ENCODE measurements at regions not wholly inside any gene's neighbourhood (a gene's known extent, or its start where the extent isn't known, plus 50 kb on each side); places are given as distances from the start of the nearest gene placed in this dataset.

DNA sequence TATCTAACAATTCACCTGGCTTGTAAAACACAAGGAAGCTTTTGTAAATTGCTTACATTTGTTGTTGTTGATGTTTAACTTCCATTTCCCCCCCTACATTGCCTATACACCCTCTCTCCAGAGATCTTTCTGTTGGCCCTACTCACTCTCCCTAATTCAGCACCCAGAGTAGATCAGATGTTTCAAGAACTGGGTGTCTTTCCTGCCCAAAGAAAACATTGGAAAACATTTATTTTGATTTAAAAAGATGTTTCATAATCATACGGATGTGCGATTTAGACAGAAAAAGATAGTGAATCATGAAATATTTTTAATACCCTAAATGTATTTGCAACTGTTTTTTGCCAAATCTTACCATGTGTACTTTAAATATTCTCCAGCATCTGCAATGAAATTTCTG, 446.4 kb upstream of the RGS6 start:
- Histone ChIP-seq H3K23ac (ENCODE audit: low read length in 2 of 2) (no peak overlapping the region), H3K4ac (ENCODE audit: low read depth in 1 of 2, low read length in 2 of 2) (no peak overlapping the region), H2BK15ac (ENCODE audit: low read depth, poor library complexity, severe bottlenecking) (no peak overlapping the region), H3K4me1 (ENCODE audit: control insufficient read depth, insufficient read depth, low read depth, low read length) (no peaks in the 10 kb centered on the region), H3K79me1 (replicated peaks; ENCODE audit: low read length, poor library complexity, severe bottlenecking) (peaks cover 16% of the 10 kb centered on the region), H3K4me2 (ENCODE audit: low read length, poor library complexity, severe bottlenecking) (no peak overlapping the region), H3K14ac (ENCODE audit: low read length in 2 of 2) (no peak overlapping the region), H3K27me3 (ENCODE audit: control insufficient read depth in 1 of 2, insufficient read depth in 1 of 2, low read length in 2 of 2) (no peaks in the 10 kb centered on the region), H4K8ac (ENCODE audit: low read length) (no peak overlapping the region), H3K4me3 (ENCODE audit: insufficient read depth in 1 of 2, low read depth in 1 of 2, low read length in 2 of 2) (no peak overlapping the region), H2AK5ac (ENCODE audit: low read length, severe bottlenecking) (no peak overlapping the region), H2BK120ac (ENCODE audit: low read depth, low read length) (no peak overlapping the region), H2BK5ac (ENCODE audit: low read depth, low read length, poor library complexity, severe bottlenecking) (no peak overlapping the region), H2AFZ (ENCODE audit: low read depth, low read length) (no peak overlapping the region), H4K91ac (ENCODE audit: low read length) (no peak overlapping the region), H3K9ac (ENCODE audit: low read length) (no peak overlapping the region), H3K9me3 (ENCODE audit: control insufficient read depth, low read length) (no peaks in the 10 kb centered on the region), H3K36me3 (ENCODE audit: control insufficient read depth in 1 of 2, insufficient read depth in 2 of 2, low read depth in 1 of 2, low read length in 2 of 2) (no peaks in the 10 kb centered on the region), H2BK12ac (ENCODE audit: low read length in 2 of 2) (no peak overlapping the region), H3K18ac (ENCODE audit: low read depth in 1 of 2, low read length in 2 of 2) (no peak overlapping the region), H3K27ac (ENCODE audit: low read length, poor library complexity, severe bottlenecking) (no peak overlapping the region)
- no peak for DNase-seq
- no CpG with 5 or more reads among the region's 2 CpGs for WGBS

DNA sequence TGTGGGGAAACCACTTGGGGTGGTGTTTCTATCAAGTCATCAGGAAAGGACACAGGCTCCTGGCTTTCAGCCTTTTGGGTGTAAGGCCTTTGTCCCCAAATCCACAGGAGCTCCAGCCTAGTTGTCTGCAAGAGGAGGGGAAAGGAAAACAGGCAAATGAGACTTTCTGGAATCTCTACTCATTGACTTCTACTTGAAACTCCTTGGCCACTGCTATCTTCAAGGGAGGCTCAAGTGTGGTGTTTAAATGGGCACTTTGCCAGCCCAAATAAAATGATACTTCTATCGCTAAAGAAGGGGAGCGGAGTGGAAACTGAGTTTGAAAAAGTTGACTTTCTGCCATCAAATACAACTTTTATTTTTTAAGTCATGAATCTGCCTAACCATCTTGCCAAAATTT, 445.9 kb upstream of the RGS6 start:
- Histone ChIP-seq H3K23ac (ENCODE audit: low read length in 2 of 2) (no peak overlapping the region), H4K91ac (ENCODE audit: low read length) (no peak overlapping the region), H3K14ac (ENCODE audit: low read length in 2 of 2) (no peak overlapping the region), H3K4ac (ENCODE audit: low read depth in 1 of 2, low read length in 2 of 2) (no peak overlapping the region), H2BK15ac (ENCODE audit: low read depth, poor library complexity, severe bottlenecking) (no peak overlapping the region), H2AFZ (ENCODE audit: low read depth, low read length) (no peak overlapping the region), H3K27me3 (ENCODE audit: control insufficient read depth in 1 of 2, insufficient read depth in 1 of 2, low read length in 2 of 2) (no peaks in the 10 kb centered on the region), H2AK5ac (ENCODE audit: low read length, severe bottlenecking) (no peak overlapping the region), H3K36me3 (ENCODE audit: control insufficient read depth in 1 of 2, insufficient read depth in 2 of 2, low read depth in 1 of 2, low read length in 2 of 2) (no peaks in the 10 kb centered on the region), H3K27ac (ENCODE audit: low read length, poor library complexity, severe bottlenecking) (no peak overlapping the region), H3K4me2 (ENCODE audit: low read length, poor library complexity, severe bottlenecking) (no peak overlapping the region), H3K18ac (ENCODE audit: low read depth in 1 of 2, low read length in 2 of 2) (no peak overlapping the region), H2BK120ac (ENCODE audit: low read depth, low read length) (no peak overlapping the region), H3K4me3 (ENCODE audit: insufficient read depth in 1 of 2, low read depth in 1 of 2, low read length in 2 of 2) (no peak overlapping the region), H2BK12ac (ENCODE audit: low read length in 2 of 2) (no peak overlapping the region), H3K9me3 (ENCODE audit: control insufficient read depth, low read length) (no peaks in the 10 kb centered on the region), H4K8ac (ENCODE audit: low read length) (no peak overlapping the region), H3K79me1 (replicated peaks; ENCODE audit: low read length, poor library complexity, severe bottlenecking) (peaks cover 16% of the 10 kb centered on the region), H2BK5ac (ENCODE audit: low read depth, low read length, poor library complexity, severe bottlenecking) (no peak overlapping the region), H3K9ac (ENCODE audit: low read length) (no peak overlapping the region), H3K4me1 (ENCODE audit: control insufficient read depth, insufficient read depth, low read depth, low read length) (no peaks in the 10 kb centered on the region)
- DNase-seq = no peak
- WGBS = no CpG with 5 or more reads among the region's 2 CpGs

GRCh38 chr14:71487449-71487848, 444.8 kb upstream of the RGS6 start:
- Histone ChIP-seq H3K14ac (ENCODE audit: low read length in 2 of 2) (no peak overlapping the region), H2BK12ac (ENCODE audit: low read length in 2 of 2) (no peak overlapping the region), H2BK15ac (ENCODE audit: low read depth, poor library complexity, severe bottlenecking) (no peak overlapping the region), H3K27ac (ENCODE audit: low read length, poor library complexity, severe bottlenecking) (no peak overlapping the region), H3K9ac (ENCODE audit: low read length) (no peak overlapping the region), H3K18ac (ENCODE audit: low read depth in 1 of 2, low read length in 2 of 2) (no peak overlapping the region), H3K23ac (ENCODE audit: low read length in 2 of 2) (no peak overlapping the region), H4K91ac (ENCODE audit: low read length) (no peak overlapping the region), H3K4me3 (ENCODE audit: insufficient read depth in 1 of 2, low read depth in 1 of 2, low read length in 2 of 2) (no peak overlapping the region), H3K79me1 (replicated peaks; ENCODE audit: low read length, poor library complexity, severe bottlenecking) (peaks cover 12% of the 10 kb centered on the region), H3K4ac (ENCODE audit: low read depth in 1 of 2, low read length in 2 of 2) (no peak overlapping the region), H3K4me2 (ENCODE audit: low read length, poor library complexity, severe bottlenecking) (no peak overlapping the region), H3K9me3 (ENCODE audit: control insufficient read depth, low read length) (no peaks in the 10 kb centered on the region), H2BK120ac (ENCODE audit: low read depth, low read length) (no peak overlapping the region), H2BK5ac (ENCODE audit: low read depth, low read length, poor library complexity, severe bottlenecking) (no peak overlapping the region), H2AFZ (ENCODE audit: low read depth, low read length) (no peak overlapping the region), H3K4me1 (ENCODE audit: control insufficient read depth, insufficient read depth, low read depth, low read length) (no peaks in the 10 kb centered on the region), H3K27me3 (ENCODE audit: control insufficient read depth in 1 of 2, insufficient read depth in 1 of 2, low read length in 2 of 2) (no peaks in the 10 kb centered on the region), H2AK5ac (ENCODE audit: low read length, severe bottlenecking) (no peak overlapping the region), H4K8ac (ENCODE audit: low read length) (no peak overlapping the region), H3K36me3 (ENCODE audit: control insufficient read depth in 1 of 2, insufficient read depth in 2 of 2, low read depth in 1 of 2, low read length in 2 of 2) (no peaks in the 10 kb centered on the region)
- no peak for DNase-seq

DNA sequence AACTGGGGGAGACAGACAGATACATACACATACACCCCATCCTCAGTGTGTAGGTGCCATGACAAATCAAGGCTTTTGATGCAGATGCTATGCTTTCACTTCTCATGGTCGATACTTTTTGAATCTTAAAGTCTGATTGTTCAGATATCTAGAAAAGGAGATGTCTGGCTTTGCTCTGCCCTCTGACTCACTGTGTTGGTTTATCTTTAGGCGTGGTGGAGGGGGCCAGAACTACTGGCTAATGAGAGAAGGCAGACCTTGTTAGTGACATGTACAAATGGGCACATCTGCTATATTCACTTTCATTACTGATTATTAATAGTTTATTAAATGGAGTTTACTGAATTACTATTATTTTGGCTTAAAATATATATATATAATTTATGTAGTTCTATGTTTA, 444.3 kb upstream of the RGS6 start:
- no peak overlapping the region for H3K4ac ChIP-seq (ENCODE audit: low read depth in 1 of 2, low read length in 2 of 2)
- H2BK5ac ChIP-seq (ENCODE audit: low read depth, low read length, poor library complexity, severe bottlenecking) = no peak overlapping the region
- WGBS = 67% methylated on average over 2 of the region's 2 CpGs
- no peak overlapping the region for H2BK15ac ChIP-seq (ENCODE audit: low read depth, poor library complexity, severe bottlenecking)
- no peak overlapping the region for H4K91ac ChIP-seq (ENCODE audit: low read length)
- DNase-seq = peak; percentile 25
- no peak overlapping the region for H3K4me3 ChIP-seq (ENCODE audit: insufficient read depth in 1 of 2, low read depth in 1 of 2, low read length in 2 of 2)
- no peaks in the 10 kb centered on the region for H3K27me3 ChIP-seq (ENCODE audit: control insufficient read depth in 1 of 2, insufficient read depth in 1 of 2, low read length in 2 of 2)
- H2AK5ac ChIP-seq (ENCODE audit: low read length, severe bottlenecking) = no peak overlapping the region
- no peak overlapping the region for H3K9ac ChIP-seq (ENCODE audit: low read length)
- H3K9me3 ChIP-seq (ENCODE audit: control insufficient read depth, low read length) = no peaks in the 10 kb centered on the region
- H3K4me1 ChIP-seq (ENCODE audit: control insufficient read depth, insufficient read depth, low read depth, low read length) = no peaks in the 10 kb centered on the region
- H3K4me2 ChIP-seq (ENCODE audit: low read length, poor library complexity, severe bottlenecking) = no peak overlapping the region
- H2AFZ ChIP-seq (ENCODE audit: low read depth, low read length) = no peak overlapping the region
- H3K36me3 ChIP-seq (ENCODE audit: control insufficient read depth in 1 of 2, insufficient read depth in 2 of 2, low read depth in 1 of 2, low read length in 2 of 2) = no peaks in the 10 kb centered on the region
- no peak overlapping the region for H3K14ac ChIP-seq (ENCODE audit: low read length in 2 of 2)
- no peak overlapping the region for H3K18ac ChIP-seq (ENCODE audit: low read depth in 1 of 2, low read length in 2 of 2)
- peaks cover 12% of the 10 kb centered on the region for H3K79me1 ChIP-seq (replicated peaks; ENCODE audit: low read length, poor library complexity, severe bottlenecking)
- no peak overlapping the region for H4K8ac ChIP-seq (ENCODE audit: low read length)
- no peak overlapping the region for H2BK120ac ChIP-seq (ENCODE audit: low read depth, low read length)
- no peak overlapping the region for H3K27ac ChIP-seq (ENCODE audit: low read length, poor library complexity, severe bottlenecking)
- no peak overlapping the region for H3K23ac ChIP-seq (ENCODE audit: low read length in 2 of 2)
- no peak overlapping the region for H2BK12ac ChIP-seq (ENCODE audit: low read length in 2 of 2)

All from mesenchymal stem cell (in vitro differentiated cells and primary cell).